Esophagus muscularis mucosa (tissue), 3 donors: ENCODE measurements at regions not wholly inside any gene's neighbourhood (a gene's known extent, or its start where the extent isn't known, plus 50 kb on each side); places are given as distances from the start of the nearest gene placed in this dataset.

ENCODE experiments used
- CTCF ChIP-seq, 3 experiments: fragments of 200-600 bp in 2 of 3; fragments of 450-650 bp in 1 of 3; sonication (generic) in 2 of 3; IDR thresholded peaks; one replicate each; pipeline ENCODE4 v1.5.1; 2017 to 2019; ENCODE audit warnings: antibody characterized with exemption in 3 of 3, mild to moderate bottlenecking in 2 of 3, moderate library complexity in 1 of 3
- POLR2A ChIP-seq: fragments of 450-650 bp; IDR thresholded peaks from one replicate; pipeline ENCODE4 v1.6.1; 2017; ENCODE audit warnings: antibody characterized with exemption, moderate library complexity, mild to moderate bottlenecking, low read depth

DNA sequence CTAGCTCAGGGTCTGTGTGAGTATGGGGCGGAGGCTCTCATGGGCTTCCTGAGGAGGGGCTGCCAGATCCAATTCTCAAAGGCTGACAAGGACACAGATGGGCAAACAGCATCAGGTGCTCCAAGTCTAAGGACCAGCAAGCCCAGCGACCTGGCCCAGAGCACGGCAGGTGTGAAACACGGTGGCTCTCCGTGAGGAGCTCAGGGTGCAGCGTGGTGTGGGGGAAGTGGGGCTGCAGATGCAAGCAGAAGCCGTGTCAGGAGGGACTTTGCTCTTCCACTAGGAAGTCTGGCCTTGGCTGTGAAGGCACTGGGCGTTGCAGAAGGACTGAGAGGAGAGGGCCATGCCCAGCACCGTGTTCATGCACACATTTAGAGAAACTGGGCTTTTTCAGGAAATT lies 420.0 kb downstream of the GADD45G start:
- no peak for TF ChIP-seq CTCF (IDR thresholded peaks at IDR 0.05)
- no peak for TF ChIP-seq POLR2A
